ENCODE measurements at regions not wholly inside any gene's neighbourhood (a gene's known extent, or its start where the extent isn't known, plus 50 kb on each side); places are given as distances from the start of the nearest gene placed in this dataset.

- TF ChIP-seq CTCF (IDR thresholded peaks at IDR 0.05; ENCODE audit: poor library complexity) (no peak), EZH2phosphoT487 (IDR thresholded peaks at IDR 0.05; ENCODE audit: low read depth, severe bottlenecking, unreplicated experiment) (no peak)
These were observed 55.7 kb upstream of the EXOC6 start for GRCh38 chr10:92792661-92793060.
